WI38 (cell line): ENCODE measurements at regions not wholly inside any gene's neighbourhood (a gene's known extent, or its start where the extent isn't known, plus 50 kb on each side); places are given as distances from the start of the nearest gene placed in this dataset.

Source experiments
- H3K4me3 ChIP-seq: 2 replicates; pipeline ENCODE4 v1.5.1; 2011; ENCODE audit warnings: low read depth, mild to moderate bottlenecking, control low read depth, low read length
- TF ChIP-seq, protein P1 (sequence below): IDR thresholded peaks from 2 replicates; pipeline ENCODE4 v1.5.1; 2012; ENCODE audit warnings: low read depth, mild to moderate bottlenecking, control low read depth, low read length

DNA sequence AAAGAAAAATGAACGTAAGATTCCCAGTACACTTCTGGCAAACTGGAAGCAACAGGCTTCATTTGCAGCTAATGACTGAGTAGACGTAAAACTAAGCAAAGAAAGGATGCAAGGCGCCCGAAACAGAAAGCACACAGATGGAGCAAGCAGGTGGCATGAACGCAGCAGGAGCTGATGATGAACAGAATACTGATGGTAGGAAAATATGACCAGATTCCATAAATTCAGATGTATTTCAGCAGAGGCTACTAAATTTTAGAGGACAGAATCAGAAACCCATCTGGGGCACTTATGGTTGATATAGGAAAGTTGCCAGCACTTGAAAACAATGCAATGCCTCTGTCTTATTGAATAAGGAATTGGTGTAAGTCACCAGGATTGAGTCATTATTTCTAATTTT lies 658.7 kb upstream of the LINC00305 start:
- TF ChIP-seq, protein P1, sequence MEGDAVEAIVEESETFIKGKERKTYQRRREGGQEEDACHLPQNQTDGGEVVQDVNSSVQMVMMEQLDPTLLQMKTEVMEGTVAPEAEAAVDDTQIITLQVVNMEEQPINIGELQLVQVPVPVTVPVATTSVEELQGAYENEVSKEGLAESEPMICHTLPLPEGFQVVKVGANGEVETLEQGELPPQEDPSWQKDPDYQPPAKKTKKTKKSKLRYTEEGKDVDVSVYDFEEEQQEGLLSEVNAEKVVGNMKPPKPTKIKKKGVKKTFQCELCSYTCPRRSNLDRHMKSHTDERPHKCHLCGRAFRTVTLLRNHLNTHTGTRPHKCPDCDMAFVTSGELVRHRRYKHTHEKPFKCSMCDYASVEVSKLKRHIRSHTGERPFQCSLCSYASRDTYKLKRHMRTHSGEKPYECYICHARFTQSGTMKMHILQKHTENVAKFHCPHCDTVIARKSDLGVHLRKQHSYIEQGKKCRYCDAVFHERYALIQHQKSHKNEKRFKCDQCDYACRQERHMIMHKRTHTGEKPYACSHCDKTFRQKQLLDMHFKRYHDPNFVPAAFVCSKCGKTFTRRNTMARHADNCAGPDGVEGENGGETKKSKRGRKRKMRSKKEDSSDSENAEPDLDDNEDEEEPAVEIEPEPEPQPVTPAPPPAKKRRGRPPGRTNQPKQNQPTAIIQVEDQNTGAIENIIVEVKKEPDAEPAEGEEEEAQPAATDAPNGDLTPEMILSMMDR: no peak
- no peak overlapping the region for H3K4me3 ChIP-seq

DNA sequence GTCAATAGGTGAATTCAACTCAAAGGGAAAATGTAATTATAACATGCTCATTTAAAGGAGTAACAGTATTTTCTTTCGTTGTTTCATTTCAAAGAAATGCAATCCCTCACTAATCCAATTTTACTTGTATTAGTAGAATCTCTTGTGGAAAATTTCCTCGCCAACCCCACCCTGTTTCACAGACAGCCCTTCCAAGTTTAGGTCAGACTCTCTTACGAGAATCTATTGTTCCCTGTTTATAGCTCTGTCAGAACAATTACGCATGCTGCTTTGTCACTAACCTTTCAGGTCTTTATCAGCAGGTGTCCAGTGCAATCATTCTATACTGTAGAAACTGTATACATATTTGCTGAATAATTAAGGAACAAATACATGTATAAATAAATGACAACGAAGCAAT lies 657.8 kb upstream of the LINC00305 start:
- TF ChIP-seq, protein P1: no peak

DNA sequence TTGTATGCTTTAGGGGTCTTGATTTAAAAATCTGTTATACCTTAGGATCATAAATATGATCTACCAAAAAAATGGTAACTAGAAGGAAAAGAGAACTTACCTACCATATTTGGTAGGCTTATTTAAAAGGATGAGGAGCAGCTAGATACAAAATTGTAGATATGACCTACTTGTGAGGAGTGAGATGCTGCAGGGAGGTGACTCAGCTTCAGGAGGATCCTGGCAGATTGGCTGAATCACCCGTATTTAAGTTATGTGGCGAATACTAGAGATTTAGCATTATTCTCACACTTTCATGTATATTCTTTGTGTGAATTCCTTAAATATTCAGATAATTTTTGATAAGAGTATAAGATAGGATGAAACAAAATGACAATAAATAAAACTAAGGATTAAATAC lies 657.3 kb upstream of the LINC00305 start:
- no peak overlapping the region for H3K4me3 ChIP-seq
- TF ChIP-seq, protein P1: no peak

More for the DNA sequence above, 657.8 kb upstream of the LINC00305 start:
- H3K4me3 ChIP-seq: no peak overlapping the region

DNA sequence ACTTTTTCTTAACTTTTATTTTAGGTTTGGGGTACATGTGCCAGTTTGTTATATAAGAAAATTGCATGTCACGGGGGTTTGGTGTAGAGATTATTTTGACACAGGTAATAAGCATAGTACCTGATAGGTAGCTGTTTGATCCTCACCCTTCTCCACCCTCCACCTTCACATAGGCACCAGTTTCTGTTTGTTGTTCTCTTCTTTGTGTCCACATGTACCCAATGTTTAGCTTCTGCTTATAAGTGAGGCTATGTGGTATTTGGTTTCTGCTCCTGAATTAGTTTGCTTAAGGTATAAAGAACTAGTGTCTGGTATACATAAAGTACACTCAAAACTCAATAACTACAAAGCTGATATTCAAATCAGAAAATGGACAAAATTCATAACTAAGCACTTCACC lies 654.6 kb upstream of the LINC00305 start:
- TF ChIP-seq, protein P1: no peak
- H3K4me3 ChIP-seq: no peak overlapping the region

DNA sequence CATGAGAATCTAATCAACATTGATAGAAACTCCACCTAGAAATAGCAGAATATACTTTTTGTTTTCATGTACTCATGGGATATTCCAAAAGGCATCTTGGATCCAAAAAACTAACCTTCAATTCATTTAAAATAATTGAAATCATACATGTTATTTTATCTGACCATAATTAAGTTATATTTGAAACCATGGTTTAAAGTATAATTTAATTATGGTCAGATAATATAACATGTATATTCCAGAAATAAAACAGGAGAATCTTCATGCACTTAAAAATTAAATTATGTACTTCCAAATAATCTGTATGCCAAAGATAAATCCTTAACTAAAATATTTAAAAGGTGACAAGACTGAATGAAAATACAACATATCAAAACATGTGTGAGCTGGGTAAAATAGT lies 651.3 kb upstream of the LINC00305 start:
- no peak overlapping the region for H3K4me3 ChIP-seq
- TF ChIP-seq, protein P1: no peak

DNA sequence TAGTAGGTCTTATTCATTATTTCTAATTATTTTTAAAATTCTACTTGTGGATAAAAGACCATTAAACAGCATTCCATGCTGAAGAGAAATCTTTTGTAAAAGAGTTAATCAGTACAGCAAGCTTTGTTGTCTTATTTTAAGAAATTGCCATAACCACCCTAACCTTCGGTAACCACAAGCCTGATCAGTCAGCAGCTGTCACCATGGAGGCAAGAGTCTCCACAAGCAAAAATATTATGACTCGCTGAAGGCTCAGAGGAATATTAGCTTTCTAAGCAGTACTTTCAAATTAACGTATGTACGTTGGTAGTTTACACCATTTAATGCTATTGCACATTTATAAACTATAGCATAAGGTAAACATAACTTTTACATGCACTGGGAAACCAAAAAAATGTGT lies 650.5 kb upstream of the LINC00305 start:
- H3K4me3 ChIP-seq: no peak overlapping the region
- TF ChIP-seq, protein P1: no peak

DNA sequence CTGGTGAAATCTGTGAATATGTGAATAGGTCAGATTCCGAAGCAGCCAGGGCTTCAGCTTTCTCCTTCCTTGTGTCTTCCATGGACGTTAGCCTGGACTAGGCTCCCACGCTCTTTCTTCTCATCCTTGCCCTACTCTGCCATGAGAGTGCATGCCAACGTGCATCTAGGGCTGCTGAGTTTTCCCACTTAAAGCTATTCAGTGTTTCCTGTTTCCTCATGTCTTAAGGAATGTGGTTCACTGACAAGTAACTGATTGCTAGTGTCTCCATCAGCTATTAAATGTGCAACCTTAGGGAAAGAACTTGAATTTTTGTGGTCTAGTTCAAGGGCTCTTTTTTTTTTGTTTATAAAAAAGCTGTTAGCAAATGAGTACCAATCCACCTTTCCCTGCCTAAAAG lies 642.3 kb upstream of the LINC00305 start:
- TF ChIP-seq, protein P1: no peak

More for the DNA sequence above, 642.3 kb upstream of the LINC00305 start:
- no peak overlapping the region for H3K4me3 ChIP-seq
